Activated CD8-positive, alpha-beta T cell treated with anti-CD3 and anti-CD28 coated beads, Interleukin-2, amount 10 ng/mL, durations not matched to agents 7 days and 5 days (primary cell): ENCODE measurements at regions not wholly inside any gene's neighbourhood (a gene's known extent, or its start where the extent isn't known, plus 50 kb on each side); places are given as distances from the start of the nearest gene placed in this dataset.

Experiments
- ATAC-seq: fragments of 150-1000 bp; cut with Tn5 transposase; one replicate; pipeline ENCODE4 v1.10.0; 2021; ENCODE audit warnings: moderate library complexity
- CTCF ChIA-PET: fragments of 350-600 bp; sonication (Branson Sonifier 250); formaldehyde crosslinking; loops from one replicate; lab custom pipeline; 2021; ENCODE audit warnings: antibody characterized with exemption; lab: Charles Lee
- POLR2A ChIA-PET: fragments of 350-600 bp; sonication (Branson Sonifier 250); formaldehyde crosslinking; loops from one replicate; lab custom pipeline; 2021; ENCODE audit warnings: antibody characterized with exemption; lab: Charles Lee
- DNase-seq: peaks from one replicate; pipeline ENCODE4 v3.0.0-alpha.2; 2020
- H3K27ac Mint-ChIP-seq: one replicate; pipeline ENCODE4 v1.8.0; 2021; ENCODE audit warnings: mild to moderate bottlenecking, mixed read lengths
- H3K27me3 Mint-ChIP-seq: one replicate; pipeline ENCODE4 v1.8.0; 2021; ENCODE audit warnings: low read depth, mixed read lengths
- H3K36me3 Mint-ChIP-seq: one replicate; pipeline ENCODE4 v1.8.0; 2021; ENCODE audit warnings: low read depth, mixed read lengths
- H3K4me1 Mint-ChIP-seq: one replicate; pipeline ENCODE4 v1.8.0; 2021; ENCODE audit warnings: low read depth, mixed read lengths
- H3K4me3 Mint-ChIP-seq: one replicate; pipeline ENCODE4 v1.8.0; 2021; ENCODE audit warnings: mild to moderate bottlenecking, mixed read lengths
- H3K9me3 Mint-ChIP-seq: one replicate; pipeline ENCODE4 v1.8.0; 2022; ENCODE audit warnings: mixed read lengths; ENCODE audit not compliant: insufficient read depth

DNA sequence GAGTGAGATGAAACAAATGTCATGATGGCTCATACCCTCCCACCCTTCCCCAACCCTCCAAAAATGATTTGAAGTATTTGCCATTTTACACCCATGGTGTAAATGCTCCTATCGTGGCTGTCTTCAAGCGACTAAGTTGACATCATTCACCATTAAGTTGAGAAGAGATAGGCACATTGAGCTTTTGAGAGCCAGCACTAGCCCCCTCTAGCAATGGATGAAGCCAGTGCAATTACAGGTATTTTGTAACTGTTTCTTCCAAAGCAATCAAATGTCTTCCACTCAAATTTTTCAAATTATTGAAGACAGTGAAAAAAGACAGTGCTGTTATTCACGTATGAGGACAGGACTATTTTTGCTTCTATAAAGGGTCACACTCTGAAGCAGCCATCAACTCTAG is 371.5 kb upstream of the KLF4 start:
- H3K9me3 Mint-ChIP-seq, result no peaks in the 10 kb centered on the region
- H3K4me3 Mint-ChIP-seq, result no peak overlapping the region
- no peak overlapping the region for H3K27ac Mint-ChIP-seq
- no peaks in the 10 kb centered on the region for H3K27me3 Mint-ChIP-seq
- CTCF ChIA-PET, result no interaction called here
- no peak for DNase-seq
- H3K4me1 Mint-ChIP-seq, result no peaks in the 10 kb centered on the region
- no peak for ATAC-seq
- no peaks in the 10 kb centered on the region for H3K36me3 Mint-ChIP-seq
- POLR2A ChIA-PET, result no interaction called here

- POLR2A ChIA-PET, result no interaction called here
- H3K9me3 Mint-ChIP-seq, result peaks cover 2% of the 10 kb centered on the region
- H3K4me3 Mint-ChIP-seq, result no peak overlapping the region
- no peaks in the 10 kb centered on the region for H3K4me1 Mint-ChIP-seq
- no peak for DNase-seq
- ATAC-seq, result no peak
- CTCF ChIA-PET, result no interaction called here
- no peaks in the 10 kb centered on the region for H3K27me3 Mint-ChIP-seq
- no peak overlapping the region for H3K27ac Mint-ChIP-seq
- H3K36me3 Mint-ChIP-seq, result no peaks in the 10 kb centered on the region
These were observed 368.7 kb upstream of the KLF4 start for GRCh38 chr9:107858260-107858659.

DNA sequence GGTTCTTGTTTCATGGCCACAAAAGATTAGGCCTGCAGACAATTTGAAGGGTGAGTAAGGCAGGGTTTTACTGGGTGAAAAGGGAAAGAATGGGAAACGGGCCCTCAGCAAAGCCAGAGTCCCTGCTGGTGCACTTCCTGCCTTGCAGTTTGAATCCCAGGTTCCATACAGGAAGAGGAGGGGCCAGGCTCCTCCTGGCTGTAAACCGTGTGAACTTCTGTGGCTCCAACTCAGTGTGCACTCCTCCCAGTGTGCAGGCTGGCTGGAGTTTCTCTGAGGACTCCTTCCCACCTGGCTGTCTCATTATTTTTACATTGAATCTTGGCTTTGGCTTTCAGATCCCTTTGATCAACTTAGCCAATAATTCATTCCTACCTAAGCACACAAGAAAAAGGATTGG is 367.1 kb upstream of the KLF4 start:
- Mint-ChIP-seq H3K27ac (no peak overlapping the region), H3K9me3 (peaks cover 4% of the 10 kb centered on the region), H3K4me3 (no peak overlapping the region), H3K36me3 (no peaks in the 10 kb centered on the region), H3K27me3 (no peaks in the 10 kb centered on the region), H3K4me1 (no peaks in the 10 kb centered on the region)
- POLR2A ChIA-PET, result interaction anchor here (0.5 kb wide), 1 partner anchor 30 kb away, joined by 6 read pairs; no protein-coding TSS in a partner anchor
- DNase-seq (no peak), ATAC-seq (no peak)
- CTCF ChIA-PET, result no interaction called here

- H3K36me3 Mint-ChIP-seq, result no peaks in the 10 kb centered on the region
- ChIA-PET CTCF (no interaction called here), POLR2A (no interaction called here)
These were observed 365.6 kb upstream of the KLF4 start for GRCh38 chr9:107855164-107855563.

DNA sequence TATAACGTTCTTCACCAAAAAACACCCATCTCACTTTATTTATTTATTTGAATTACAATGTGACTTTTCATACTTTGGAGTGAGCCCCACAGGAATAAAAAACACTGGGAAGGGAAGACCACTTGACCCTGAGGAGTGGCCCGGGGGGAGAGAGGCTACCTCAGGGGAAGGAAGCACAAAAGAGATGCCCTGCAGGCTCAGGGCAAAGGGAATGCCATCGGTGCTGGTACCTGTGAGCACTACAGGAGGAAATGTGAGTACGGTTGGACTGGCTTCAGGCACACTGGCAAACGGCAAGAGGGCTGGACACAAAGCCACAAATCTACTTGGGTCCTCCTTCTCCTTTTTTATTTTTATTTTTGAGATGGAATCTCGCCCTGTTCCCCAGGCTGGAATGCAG is 363.9 kb upstream of the KLF4 start:
- POLR2A ChIA-PET, result no interaction called here
- DNase-seq, result no peak
- Mint-ChIP-seq H3K9me3 (peaks cover 4% of the 10 kb centered on the region), H3K27ac (no peak overlapping the region), H3K4me3 (no peak overlapping the region), H3K36me3 (no peaks in the 10 kb centered on the region), H3K4me1 (no peaks in the 10 kb centered on the region), H3K27me3 (no peaks in the 10 kb centered on the region)
- CTCF ChIA-PET, result no interaction called here
- no peak for ATAC-seq

More at GRCh38 chr9:107855164-107855563, 365.6 kb upstream of the KLF4 start:
- no peak overlapping the region for H3K4me3 Mint-ChIP-seq
- H3K4me1 Mint-ChIP-seq, result no peaks in the 10 kb centered on the region
- peaks cover 4% of the 10 kb centered on the region for H3K9me3 Mint-ChIP-seq
- no peaks in the 10 kb centered on the region for H3K27me3 Mint-ChIP-seq
- ATAC-seq (no peak), DNase-seq (no peak)
- no peak overlapping the region for H3K27ac Mint-ChIP-seq

DNA sequence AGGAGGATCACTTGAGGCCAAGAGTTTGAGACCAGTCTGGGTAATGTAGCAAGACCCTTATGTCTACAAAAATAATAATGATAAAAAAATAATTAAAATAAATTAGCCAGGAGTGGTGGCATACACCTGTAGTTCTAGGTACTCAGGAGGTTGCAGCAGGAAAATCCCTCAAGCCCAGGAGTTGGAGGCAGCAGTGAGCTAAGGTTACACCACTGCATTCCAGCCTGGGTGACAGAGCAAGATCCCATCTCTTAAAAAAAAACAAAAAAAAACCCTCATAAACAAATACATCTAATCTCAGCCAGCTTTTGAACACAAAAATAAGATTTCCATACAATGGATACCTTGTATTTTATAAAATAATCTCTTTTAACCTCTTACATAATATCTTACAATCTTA is 363.3 kb upstream of the KLF4 start:
- H3K9me3 Mint-ChIP-seq, result peaks cover 4% of the 10 kb centered on the region
- POLR2A ChIA-PET, result no interaction called here
- no peak for DNase-seq
- no peak overlapping the region for H3K4me3 Mint-ChIP-seq
- CTCF ChIA-PET, result no interaction called here
- no peaks in the 10 kb centered on the region for H3K36me3 Mint-ChIP-seq
- H3K4me1 Mint-ChIP-seq, result no peaks in the 10 kb centered on the region
- no peak overlapping the region for H3K27ac Mint-ChIP-seq
- no peak for ATAC-seq
- H3K27me3 Mint-ChIP-seq, result no peaks in the 10 kb centered on the region

DNA sequence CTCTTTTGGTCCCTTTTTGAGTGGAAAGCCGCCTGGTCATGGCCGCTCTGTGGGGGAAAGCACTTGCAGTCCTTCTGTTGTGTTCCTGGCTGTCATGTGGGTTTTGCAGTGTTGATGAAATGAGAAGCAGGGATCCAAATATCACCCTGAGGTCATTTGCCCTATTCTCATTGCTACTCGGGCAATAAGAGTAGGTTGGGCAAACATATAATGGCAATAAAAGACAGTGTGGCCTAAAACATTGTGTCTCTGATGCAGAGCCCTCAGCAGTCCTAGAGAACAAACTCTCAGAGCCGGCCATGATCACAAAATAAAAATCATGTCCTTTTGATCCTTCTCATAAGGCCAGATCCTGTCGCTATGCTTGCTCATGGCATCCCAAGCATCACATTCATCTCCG is 361.1 kb upstream of the KLF4 start:
- peaks cover 4% of the 10 kb centered on the region for H3K9me3 Mint-ChIP-seq
- POLR2A ChIA-PET, result no interaction called here
- no peak for DNase-seq
- no peak overlapping the region for H3K27ac Mint-ChIP-seq
- H3K27me3 Mint-ChIP-seq, result no peaks in the 10 kb centered on the region
- no peak overlapping the region for H3K4me3 Mint-ChIP-seq
- no peaks in the 10 kb centered on the region for H3K36me3 Mint-ChIP-seq
- ATAC-seq, result no peak
- no peaks in the 10 kb centered on the region for H3K4me1 Mint-ChIP-seq
- CTCF ChIA-PET, result no interaction called here

DNA sequence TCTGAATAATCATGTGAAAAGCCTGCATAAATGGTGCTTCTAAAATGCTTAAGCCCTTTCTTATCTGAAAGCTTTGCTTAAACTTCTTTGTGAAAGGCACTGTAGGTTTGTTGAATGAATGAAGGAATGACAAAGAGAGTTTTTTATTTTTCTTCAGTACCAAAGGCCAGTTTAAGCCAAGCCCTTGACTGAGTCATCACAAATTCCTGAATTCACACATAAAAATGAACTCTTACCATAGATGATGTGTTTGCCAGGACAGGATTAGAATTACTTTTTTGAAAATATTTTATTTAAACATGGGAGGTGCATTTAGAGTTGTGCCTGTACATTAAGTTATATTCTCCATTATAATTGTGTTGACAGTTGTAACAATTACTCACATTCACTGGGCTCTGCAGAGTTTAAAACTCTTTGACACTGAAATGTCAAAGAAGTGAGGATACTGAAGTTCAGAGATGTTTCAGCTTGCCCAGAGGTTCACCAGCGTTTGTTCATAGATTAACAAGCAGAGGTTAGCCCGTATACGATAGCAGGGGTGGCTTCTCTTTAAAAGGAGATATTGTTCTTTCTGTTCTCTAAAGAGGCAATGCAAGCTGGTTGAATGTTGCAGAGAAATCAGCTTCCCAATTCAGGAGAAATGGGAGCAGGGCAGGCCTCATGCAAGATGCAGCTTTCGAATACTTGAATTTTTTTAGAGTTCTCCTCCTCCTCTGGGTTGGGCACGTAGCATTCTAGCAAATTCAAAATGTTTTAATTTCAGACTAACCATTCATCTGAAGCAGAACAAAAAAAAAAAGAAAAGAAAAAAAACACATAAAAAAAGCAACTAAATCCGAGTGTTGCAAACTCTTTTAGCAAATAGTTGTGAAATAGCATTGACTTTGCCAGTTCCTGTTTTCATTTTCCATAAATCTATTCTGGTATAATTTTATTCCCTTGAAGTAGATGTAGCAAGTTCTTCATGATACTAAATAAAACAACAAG is 358.7 kb upstream of the KLF4 start:
- Mint-ChIP-seq H3K4me3 (no peak overlapping the region), H3K9me3 (peaks cover 1% of the 10 kb centered on the region), H3K36me3 (no peaks in the 10 kb centered on the region), H3K27ac (no peak overlapping the region), H3K27me3 (no peaks in the 10 kb centered on the region), H3K4me1 (no peaks in the 10 kb centered on the region)
- ChIA-PET POLR2A (no interaction called here), CTCF (no interaction called here)
- ATAC-seq (no peak), DNase-seq (no peak)

DNA sequence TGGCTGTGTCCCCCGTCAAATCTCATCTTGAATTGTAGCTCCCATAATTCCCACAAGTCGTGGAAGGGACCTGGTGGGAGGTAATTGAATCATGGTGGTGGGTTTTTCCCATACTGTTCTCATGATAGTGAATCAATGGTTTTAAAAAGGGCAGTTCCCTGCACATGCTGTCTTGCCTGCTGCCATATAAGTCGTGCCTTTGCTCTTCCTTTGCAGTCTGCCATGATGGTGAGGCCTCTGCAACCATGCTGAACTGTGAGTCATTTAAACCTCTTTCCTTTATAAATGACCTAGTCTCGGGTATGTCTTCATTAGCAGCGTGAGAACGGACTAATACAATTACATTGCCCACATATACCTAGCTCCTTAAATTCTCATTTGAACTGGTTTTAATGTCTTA is 353.0 kb upstream of the KLF4 start:
- no peaks in the 10 kb centered on the region for H3K36me3 Mint-ChIP-seq
- DNase-seq (no peak), ATAC-seq (no peak)
- no peaks in the 10 kb centered on the region for H3K27me3 Mint-ChIP-seq
- H3K4me1 Mint-ChIP-seq, result no peaks in the 10 kb centered on the region
- H3K4me3 Mint-ChIP-seq, result no peak overlapping the region
- H3K9me3 Mint-ChIP-seq, result no peaks in the 10 kb centered on the region
- no peak overlapping the region for H3K27ac Mint-ChIP-seq
- ChIA-PET CTCF (no interaction called here), POLR2A (no interaction called here)

DNA sequence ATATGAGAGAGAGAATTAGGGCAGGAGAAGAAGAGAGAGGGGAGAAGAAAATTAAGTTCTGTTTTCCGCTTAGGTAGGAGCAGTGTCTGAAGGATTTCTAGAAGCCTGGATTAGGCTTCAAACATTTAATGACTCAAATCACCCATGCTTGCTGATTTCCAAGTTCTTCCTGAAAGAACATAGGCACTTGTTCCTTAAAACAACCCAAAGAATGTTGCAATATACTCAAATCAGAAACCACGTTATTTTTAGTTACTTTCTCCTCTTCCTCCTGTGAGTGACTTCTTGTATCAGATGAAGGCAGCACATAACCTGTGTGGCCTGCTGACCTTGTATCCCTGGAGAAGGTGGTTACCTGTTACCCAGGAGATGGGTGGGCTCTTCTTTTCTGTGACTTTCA is 351.5 kb upstream of the KLF4 start:
- DNase-seq, result no peak
- Mint-ChIP-seq H3K4me1 (no peaks in the 10 kb centered on the region), H3K4me3 (no peak overlapping the region), H3K9me3 (no peaks in the 10 kb centered on the region), H3K36me3 (no peaks in the 10 kb centered on the region), H3K27ac (no peak overlapping the region), H3K27me3 (no peaks in the 10 kb centered on the region)
- CTCF ChIA-PET, result no interaction called here
- POLR2A ChIA-PET, result no interaction called here
- ATAC-seq, result no peak

GRCh38 chr9:107839371-107839770 is 349.8 kb upstream of the KLF4 start:
- no peaks in the 10 kb centered on the region for H3K9me3 Mint-ChIP-seq
- ChIA-PET CTCF (no interaction called here), POLR2A (no interaction called here)
- no peak overlapping the region for H3K27ac Mint-ChIP-seq
- H3K27me3 Mint-ChIP-seq, result no peaks in the 10 kb centered on the region
- no peak overlapping the region for H3K4me3 Mint-ChIP-seq
- no peaks in the 10 kb centered on the region for H3K4me1 Mint-ChIP-seq
- ATAC-seq (no peak), DNase-seq (no peak)
- H3K36me3 Mint-ChIP-seq, result no peaks in the 10 kb centered on the region

- ChIA-PET POLR2A (no interaction called here), CTCF (no interaction called here)
- ATAC-seq (no peak), DNase-seq (no peak)
- Mint-ChIP-seq H3K27ac (no peak overlapping the region), H3K27me3 (no peaks in the 10 kb centered on the region), H3K4me1 (no peaks in the 10 kb centered on the region), H3K4me3 (no peak overlapping the region), H3K36me3 (no peaks in the 10 kb centered on the region), H3K9me3 (no peaks in the 10 kb centered on the region)
These were observed 349.2 kb upstream of the KLF4 start for GRCh38 chr9:107838766-107839165.
